ENCODE measurements at regions not wholly inside any gene's neighbourhood (a gene's known extent, or its start where the extent isn't known, plus 50 kb on each side); places are given as distances from the start of the nearest gene placed in this dataset.

DNA sequence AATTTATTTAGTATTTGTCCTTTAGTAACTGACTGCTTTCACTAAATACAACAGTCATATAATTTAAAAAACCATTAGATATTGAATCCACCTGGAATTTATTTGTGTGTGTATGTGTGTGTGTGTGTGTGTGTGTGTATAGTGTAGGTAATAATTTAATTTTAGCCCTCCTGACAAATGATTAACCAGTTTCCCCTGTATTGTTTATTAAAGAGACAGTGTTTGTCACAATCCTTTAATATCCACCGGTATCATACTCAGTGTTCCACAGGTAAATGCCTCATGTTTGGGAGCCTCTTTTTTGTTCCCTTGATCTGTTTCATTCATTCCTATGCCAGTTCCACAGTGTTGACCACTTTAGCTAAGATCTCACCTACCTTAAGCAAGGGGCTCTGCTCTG, 134.6 kb upstream of the IRX3 start:
- no peak for DNase-seq (ENCODE audit: low spot score)

- DNase-seq (ENCODE audit: low spot score) = no peak
These were observed 132.3 kb upstream of the IRX3 start for GRCh38 chr16:54418903-54419302.

DNA sequence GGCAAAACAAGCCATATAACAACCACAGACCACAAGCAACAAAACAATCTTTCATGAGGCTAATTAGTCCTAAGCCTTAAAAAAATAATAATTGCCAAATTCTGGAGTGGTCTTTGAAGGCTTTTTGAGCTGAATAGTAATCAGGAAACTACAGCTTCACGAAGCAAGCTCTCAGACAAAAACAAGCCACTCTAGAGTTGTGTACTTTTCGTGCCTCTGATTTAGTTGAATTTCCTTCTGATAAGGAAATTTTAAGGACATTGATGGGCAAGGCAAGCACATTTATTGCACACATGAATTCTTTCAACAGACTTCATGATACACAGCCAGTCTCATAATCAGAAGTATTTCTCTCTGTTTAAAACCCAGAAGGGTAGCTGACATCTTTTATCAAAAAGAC, 130.8 kb upstream of the IRX3 start:
- no peak for DNase-seq (ENCODE audit: low spot score)

- DNase-seq (ENCODE audit: low spot score) = no peak
These were observed 128.1 kb upstream of the IRX3 start for GRCh38 chr16:54414671-54415070.

- DNase-seq (ENCODE audit: low spot score) = no peak
These were observed 126.3 kb upstream of the IRX3 start for GRCh38 chr16:54412777-54413455.

DNA sequence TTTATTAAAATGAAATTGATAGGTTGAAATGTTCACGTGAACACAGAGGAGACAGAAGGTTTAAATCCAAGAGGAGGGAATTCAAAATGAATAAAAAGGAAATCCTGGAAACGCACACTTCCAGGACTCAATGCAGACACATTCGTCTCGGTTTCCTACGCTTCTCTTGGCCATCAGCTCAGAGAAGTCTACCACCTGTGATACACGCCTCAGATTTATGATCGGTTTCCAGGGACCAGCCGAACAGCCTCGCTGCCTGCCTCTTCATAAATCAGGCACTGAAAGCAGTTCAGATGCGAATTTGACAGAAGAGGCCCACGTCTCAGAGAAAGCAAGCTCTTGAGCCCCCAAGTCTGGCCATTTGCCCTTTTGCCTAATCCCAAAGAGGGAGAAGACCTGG, 125.5 kb upstream of the IRX3 start:
- no peak for DNase-seq (ENCODE audit: low spot score)

DNA sequence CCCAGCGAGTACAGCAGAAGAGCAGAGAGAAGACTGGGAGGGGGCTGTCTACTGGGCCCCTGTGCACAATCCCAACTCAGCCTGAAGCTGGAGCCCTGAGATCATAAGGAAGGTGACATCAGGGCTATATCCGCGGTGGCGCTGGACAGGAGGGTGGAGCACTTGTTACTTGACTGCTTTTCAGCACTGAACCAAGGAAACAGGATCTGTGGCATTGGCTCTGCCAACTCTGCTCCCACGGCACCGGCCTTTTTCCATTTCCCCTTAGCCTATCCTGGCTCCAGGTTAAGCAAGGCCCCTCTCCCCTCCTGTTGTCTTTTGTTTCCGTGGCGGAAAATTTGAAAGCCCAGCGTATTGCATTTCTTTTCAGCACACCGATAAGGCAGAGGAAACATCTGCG, 125.0 kb upstream of the IRX3 start:
- no peak for DNase-seq (ENCODE audit: low spot score)

- DNase-seq (ENCODE audit: low spot score) = no peak
These were observed 123.4 kb upstream of the IRX3 start for GRCh38 chr16:54409982-54410381.

DNA sequence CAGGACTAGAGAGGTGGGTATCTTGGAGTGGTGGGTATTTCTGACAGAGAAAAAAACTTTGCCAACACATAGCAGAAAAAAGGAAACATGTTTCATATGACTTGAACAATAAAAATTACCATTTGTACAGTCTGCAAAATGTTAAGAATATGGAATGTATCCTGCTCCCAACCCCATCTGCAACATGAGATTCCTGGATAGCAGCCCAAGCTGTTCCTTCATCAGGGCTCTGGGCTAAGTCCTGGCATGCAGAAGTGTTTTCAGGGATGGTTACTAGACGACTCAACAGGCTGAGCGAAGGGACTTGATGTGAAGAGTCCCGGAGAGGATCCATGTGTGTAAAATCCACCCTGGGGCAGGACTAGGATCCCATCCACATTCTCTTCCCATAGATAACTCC, 121.0 kb upstream of the IRX3 start:
- DNase-seq (ENCODE audit: low spot score) = no peak

GRCh38 chr16:54405478-54405877, 118.9 kb upstream of the IRX3 start:
- DNase-seq (ENCODE audit: low spot score) = no peak

DNA sequence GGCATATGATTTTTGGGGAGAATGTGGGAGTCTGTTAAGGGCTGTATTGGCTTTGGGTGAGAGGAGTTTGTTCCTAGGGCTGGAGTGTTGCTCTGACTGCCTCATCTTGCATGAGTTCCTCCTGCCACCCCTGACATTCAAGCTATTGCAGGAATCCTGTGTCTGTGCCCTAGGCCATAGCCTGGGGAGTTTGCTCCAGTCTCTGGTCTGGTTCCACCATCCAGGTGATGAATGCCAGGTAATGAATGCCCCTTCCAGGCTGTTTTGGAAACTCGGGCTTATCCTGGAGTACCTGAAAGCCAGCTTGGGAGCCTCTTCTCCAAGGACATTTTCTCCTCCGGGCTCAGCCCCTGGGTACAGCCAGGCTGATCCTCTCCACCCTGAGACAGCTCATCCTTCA, 117.0 kb upstream of the IRX3 start:
- no peak for DNase-seq (ENCODE audit: low spot score)

DNA sequence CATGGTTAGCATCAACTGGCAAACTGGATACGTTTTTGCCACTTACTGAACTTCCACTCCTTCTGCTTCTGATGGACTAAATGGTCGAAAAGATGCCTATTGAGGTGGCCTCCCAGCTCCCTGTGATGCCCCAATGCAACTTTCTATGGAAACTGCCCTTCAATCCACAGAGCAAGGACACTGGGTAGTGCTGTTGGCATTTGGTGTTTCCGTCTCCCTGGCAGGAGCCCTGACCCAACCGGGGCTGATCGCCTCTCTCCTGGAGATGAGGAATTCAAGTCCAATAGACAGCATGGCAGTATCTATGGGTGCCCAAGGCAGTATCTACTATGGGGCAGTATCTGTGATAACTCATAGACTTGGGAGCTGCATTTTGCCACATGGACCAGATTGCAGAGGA, 116.3 kb upstream of the IRX3 start:
- no peak for DNase-seq (ENCODE audit: low spot score)

GRCh38 chr16:54402270-54402669, 115.7 kb upstream of the IRX3 start:
- no peak for DNase-seq (ENCODE audit: low spot score)

- DNase-seq (ENCODE audit: low spot score) = no peak
These were observed 113.7 kb upstream of the IRX3 start for GRCh38 chr16:54400261-54400660.

DNA sequence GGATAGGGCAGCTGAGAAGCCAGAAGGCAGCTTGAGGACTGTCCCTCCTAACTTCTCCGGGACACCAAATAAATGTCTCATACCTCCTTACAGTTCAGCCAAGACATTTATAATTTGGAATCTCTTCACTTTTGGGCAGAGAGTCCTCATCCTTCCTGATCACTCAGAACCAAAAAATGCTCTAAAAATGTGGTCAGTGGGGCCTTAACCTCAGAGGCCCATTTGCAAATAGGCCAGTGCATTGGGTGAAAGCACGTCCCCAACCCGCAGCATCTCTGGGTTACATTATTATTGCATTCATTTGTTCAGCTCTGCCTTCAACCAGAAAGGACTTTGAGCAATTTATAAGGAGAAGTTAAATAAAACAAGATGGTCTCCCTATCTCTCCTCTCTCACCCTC, 112.4 kb upstream of the IRX3 start:
- DNase-seq (ENCODE audit: low spot score) = no peak

DNA sequence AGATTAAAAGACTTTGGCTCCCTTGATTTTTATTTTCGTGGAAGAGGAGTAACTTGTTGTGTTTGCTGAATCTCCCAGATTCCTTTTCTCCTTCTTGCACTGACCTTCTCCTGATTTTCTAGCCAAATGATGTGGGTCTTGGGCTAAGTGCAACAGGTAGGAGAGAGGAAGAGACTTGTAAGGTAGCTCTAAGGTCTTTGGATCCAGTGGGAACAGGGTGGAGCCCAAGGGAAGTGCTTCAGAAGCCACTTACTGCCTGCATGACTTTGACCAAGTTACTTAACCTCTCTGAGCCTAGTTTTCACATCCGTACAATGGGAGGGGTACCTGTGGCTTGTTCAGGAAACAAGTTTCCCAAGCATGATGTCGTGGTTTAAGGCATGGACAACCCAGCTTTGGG, 111.3 kb upstream of the IRX3 start:
- no peak for DNase-seq (ENCODE audit: low spot score)

DNA sequence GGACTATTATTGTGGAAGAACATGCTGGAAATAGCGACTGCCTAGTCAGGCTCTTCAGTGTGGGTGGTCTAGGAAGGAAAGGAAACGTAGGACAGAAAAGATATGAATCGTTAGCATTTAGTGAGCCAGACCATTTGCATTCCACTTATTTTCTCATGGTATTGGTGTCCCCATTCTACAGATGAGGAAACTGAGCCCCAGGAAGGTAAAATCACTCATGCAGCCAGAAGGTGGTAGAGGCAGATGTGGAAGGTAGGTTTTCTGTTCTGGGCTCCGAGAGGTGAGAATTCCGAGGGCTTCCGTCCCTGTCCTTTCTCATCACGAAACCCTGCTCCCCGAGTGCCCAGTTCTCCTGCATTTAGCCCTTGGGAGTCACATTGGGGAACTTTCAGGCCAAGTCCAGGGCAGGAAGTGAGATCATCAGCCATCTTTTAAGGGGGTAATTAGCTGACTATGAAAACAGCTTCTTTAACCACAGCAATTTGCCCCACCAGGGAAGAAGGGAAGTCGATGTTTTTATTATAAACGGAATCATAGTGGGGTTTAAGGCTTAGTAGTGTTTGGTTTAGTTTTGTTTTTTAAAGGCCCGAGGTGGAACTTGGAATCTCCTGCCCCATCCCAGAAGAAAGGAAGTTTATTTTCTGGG, 110.7 kb upstream of the IRX3 start:
- no peak for DNase-seq (ENCODE audit: low spot score)

DNA sequence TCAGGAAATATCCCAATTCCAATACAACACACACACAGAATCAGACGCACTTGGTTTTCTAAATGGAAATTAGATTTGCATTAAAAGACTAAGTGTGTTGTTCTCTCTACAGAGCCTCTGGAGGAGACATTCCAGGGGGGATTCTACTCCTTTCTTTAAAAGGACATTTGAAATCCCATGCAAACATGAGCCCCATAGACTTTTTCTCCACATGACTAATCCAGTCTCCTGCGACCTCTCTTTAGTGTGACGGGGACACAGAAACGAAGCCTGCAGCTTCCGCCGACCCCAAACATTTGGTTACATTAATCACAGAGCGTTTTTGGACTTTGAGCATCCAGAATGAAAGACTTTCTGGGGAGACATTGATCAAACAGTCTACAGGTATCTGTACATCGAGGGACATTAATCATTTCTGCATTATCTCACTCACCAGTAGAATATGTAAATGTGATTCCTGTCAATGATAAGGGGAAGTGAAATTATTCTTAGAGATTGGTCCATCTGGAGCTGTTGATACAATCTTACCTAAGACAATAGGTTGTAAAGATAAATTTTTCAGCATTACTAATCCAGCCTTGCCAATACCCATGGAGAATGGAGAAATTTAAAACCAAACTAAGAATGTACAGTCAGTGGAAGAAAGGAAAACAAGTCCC, 103.4 kb upstream of the IRX3 start:
- DNase-seq (ENCODE audit: low spot score) = no peak

- DNase-seq (ENCODE audit: low spot score) = no peak
These were observed 98.6 kb upstream of the IRX3 start for GRCh38 chr16:54385141-54385540.

GRCh38 chr16:54381601-54382313, 95.2 kb upstream of the IRX3 start:
- DNase-seq (ENCODE audit: low spot score) = no peak

DNA sequence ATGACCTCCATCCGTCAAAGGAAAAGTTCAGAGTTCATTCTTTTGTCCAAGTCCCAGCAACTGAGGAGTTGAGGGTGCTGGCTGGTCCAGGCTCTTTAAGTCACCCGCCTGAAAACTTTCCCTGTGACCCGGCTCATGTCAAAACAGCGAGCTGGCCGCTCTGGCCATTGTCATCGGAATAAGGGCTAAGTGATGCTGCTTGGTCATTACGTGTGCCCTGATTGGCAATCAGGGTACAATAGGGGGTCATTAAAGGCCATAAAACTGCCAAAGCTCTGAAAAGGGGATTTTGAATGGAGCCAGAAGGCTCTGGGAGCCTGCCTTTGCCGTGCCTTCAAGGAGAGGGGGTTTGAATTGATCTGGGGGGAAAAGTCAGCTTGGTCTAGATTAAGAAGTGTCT, 88.5 kb upstream of the IRX3 start:
- DNase-seq (ENCODE audit: low spot score) = no peak
